HUES6 (cell line): ENCODE measurements at regions not wholly inside any gene's neighbourhood (a gene's known extent, or its start where the extent isn't known, plus 50 kb on each side); places are given as distances from the start of the nearest gene placed in this dataset.

Experiments used
- H3K27ac ChIP-seq: 2 replicates; pipeline ENCODE4 v1.7.0; 2013; ENCODE audit warnings: low read depth, mild to moderate bottlenecking, low read length, inconsistent platforms
- H3K27me3 ChIP-seq: 2 replicates; pipeline ENCODE4 v1.6.1; 2013; ENCODE audit warnings: low read length; ENCODE audit not compliant: control insufficient read depth, insufficient read depth
- H3K36me3 ChIP-seq: 2 replicates; pipeline ENCODE4 v1.6.1; 2013; ENCODE audit warnings: low read length; ENCODE audit not compliant: control insufficient read depth, insufficient read depth
- H3K4me1 ChIP-seq: 2 replicates; pipeline ENCODE4 v1.6.1; 2013; ENCODE audit warnings: low read length; ENCODE audit not compliant: control insufficient read depth, insufficient read depth
- H3K4me3 ChIP-seq: 2 replicates; pipeline ENCODE4 v1.5.1; 2013; ENCODE audit warnings: low read depth, low read length
- H3K9ac ChIP-seq: one replicate; pipeline ENCODE4 v1.6.1; 2013; ENCODE audit warnings: mild to moderate bottlenecking, low read length
- H3K9me3 ChIP-seq: 2 replicates; pipeline ENCODE4 v1.6.1; 2013; ENCODE audit warnings: low read depth, low read length; ENCODE audit not compliant: control insufficient read depth, insufficient read depth

DNA sequence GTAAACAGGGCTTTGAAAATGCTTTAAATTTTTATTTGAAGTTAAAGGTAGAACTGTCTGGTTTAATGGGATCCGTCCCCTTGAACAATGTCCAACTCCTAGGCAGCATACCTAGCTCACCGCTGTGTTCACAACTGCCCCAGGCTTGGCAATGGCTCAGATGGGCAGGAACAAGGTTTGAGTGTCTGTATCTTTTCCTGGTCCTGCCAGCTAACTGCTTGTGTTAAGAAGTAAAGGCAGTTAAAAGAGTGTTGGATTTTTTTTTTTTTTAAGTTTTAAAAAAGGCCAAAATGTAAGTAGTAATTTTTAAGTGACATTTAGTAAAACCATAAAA lies 66.7 kb upstream of the FNDC3A start:
- no peak overlapping the region for H3K4me3 ChIP-seq
- H3K9ac ChIP-seq = no peak overlapping the region
- no peaks in the 10 kb centered on the region for H3K9me3 ChIP-seq
- H3K27me3 ChIP-seq = no peaks in the 10 kb centered on the region
- no peaks in the 10 kb centered on the region for H3K36me3 ChIP-seq
- no peak overlapping the region for H3K27ac ChIP-seq
- H3K4me1 ChIP-seq = no peaks in the 10 kb centered on the region

DNA sequence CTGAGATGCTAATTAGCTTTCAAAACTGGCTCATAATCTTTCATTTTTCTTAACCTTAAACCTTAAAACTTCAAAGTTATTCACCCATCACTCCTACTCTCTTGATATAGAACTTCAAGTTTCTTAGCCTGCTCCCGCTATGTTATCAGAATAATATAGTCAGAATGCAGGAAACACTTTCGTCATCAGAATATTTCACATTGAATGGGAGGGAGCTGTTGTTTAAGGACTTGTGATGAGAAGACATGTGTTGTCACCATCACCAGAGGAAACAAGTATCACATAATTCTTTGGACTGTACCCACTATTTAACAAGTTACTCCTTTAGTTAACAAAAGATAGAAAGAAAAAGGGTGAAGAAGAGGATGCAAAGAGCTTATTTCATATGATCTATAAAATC lies 65.0 kb upstream of the FNDC3A start:
- Histone ChIP-seq H3K4me3 (no peak overlapping the region), H3K4me1 (no peaks in the 10 kb centered on the region), H3K27ac (no peak overlapping the region), H3K36me3 (no peaks in the 10 kb centered on the region), H3K9me3 (no peaks in the 10 kb centered on the region), H3K9ac (no peak overlapping the region), H3K27me3 (no peaks in the 10 kb centered on the region)

DNA sequence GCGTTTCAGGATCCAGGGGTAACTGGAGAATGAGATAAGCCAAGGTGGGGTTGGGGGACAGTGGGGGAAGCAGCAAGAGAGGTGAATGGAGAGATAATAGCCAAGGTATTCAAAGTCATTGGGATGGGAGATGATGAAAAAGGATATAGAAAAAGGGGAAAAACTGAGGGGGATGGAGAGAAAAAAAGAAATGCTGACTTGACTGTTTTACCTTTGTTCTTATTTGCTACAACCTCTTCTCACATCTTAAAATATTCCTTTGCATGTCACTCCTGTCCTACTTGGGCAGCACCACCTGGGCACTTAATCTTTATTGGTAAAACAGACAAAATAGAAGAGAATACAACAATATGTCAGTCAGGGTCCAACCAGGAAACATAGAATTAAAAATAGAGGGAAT lies 56.0 kb upstream of the FNDC3A start:
- Histone ChIP-seq H3K36me3 (no peaks in the 10 kb centered on the region), H3K9me3 (peaks cover 6% of the 10 kb centered on the region; the same call in 1 of the 2 replicates), H3K4me1 (peaks cover 9% of the 10 kb centered on the region), H3K4me3 (no peak overlapping the region), H3K27me3 (no peaks in the 10 kb centered on the region), H3K27ac (no peak overlapping the region), H3K9ac (no peak overlapping the region)

DNA sequence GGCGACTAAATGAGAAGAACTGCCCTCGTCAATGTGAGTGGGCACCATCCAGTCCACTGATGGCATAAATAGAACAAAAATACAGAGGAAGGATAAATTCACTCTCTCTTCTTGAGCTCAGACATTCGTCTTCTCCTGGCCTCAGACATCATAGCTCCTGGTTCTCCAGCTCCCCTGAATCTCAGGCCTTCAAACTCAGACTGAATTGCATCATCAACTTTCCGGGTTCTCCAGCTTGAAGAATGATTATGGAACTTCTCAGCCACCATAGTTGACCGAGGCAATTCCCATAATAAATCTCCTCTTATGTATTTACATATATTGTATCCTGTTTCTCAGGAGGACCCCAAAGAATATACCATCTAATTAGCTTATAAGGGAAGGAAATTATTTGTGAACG lies 55.0 kb upstream of the FNDC3A start:
- H3K4me3 ChIP-seq = no peak overlapping the region
- H3K36me3 ChIP-seq = no peaks in the 10 kb centered on the region
- H3K9ac ChIP-seq = no peak overlapping the region
- H3K4me1 ChIP-seq = peaks cover 9% of the 10 kb centered on the region
- no peaks in the 10 kb centered on the region for H3K27me3 ChIP-seq
- H3K27ac ChIP-seq = no peak overlapping the region
- peaks cover 6% of the 10 kb centered on the region; the same call in 1 of the 2 replicates for H3K9me3 ChIP-seq

DNA sequence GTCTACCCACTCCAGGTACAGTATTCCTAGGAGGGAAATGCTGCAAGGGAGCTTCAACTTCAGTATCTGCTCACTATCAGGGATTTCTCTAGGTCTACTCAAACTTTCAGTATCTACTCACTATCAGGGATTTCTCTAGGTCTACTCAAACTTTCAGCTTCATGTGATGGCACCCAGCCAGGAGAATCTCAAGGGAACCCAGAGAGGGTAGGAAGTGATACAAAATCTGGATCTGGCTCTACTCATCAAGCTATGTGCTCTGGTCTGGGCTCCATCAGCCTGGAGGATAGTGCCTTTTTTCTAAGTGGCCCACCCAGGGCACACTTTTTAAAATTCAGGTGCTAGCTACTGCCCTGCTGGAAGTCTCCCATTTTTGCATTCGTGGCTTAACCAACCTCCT lies 52.3 kb upstream of the FNDC3A start:
- H3K4me1 ChIP-seq = peaks cover 9% of the 10 kb centered on the region
- H3K9ac ChIP-seq = no peak overlapping the region
- H3K36me3 ChIP-seq = no peaks in the 10 kb centered on the region
- no peaks in the 10 kb centered on the region for H3K9me3 ChIP-seq
- no peak overlapping the region for H3K4me3 ChIP-seq
- no peaks in the 10 kb centered on the region for H3K27me3 ChIP-seq
- H3K27ac ChIP-seq = no peak overlapping the region

DNA sequence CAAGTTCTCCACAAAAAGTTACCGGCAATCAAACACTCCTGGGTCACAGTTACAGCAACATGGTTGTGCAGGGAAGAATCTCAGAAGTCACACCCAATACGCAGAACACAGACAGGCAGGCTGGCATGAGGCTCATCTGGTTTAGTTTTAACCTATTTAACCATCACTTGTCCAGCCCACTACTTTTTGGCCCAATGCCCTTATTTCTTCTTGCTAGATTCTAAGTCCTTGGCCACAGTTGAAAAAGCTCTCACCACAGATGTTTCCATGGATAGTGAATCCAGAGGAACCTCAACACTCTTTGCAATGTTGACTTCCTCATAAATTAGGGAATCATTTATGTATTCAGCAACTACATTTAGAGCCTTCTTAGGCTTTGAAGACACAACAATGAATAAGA lies 50.7 kb upstream of the FNDC3A start:
- Histone ChIP-seq H3K27ac (no peak overlapping the region), H3K4me1 (peaks cover 9% of the 10 kb centered on the region), H3K27me3 (no peaks in the 10 kb centered on the region), H3K9me3 (no peaks in the 10 kb centered on the region), H3K4me3 (no peak overlapping the region), H3K9ac (no peak overlapping the region), H3K36me3 (no peaks in the 10 kb centered on the region)
